ENCODE measurements at regions not wholly inside any gene's neighbourhood (a gene's known extent, or its start where the extent isn't known, plus 50 kb on each side); places are given as distances from the start of the nearest gene placed in this dataset.

DNA sequence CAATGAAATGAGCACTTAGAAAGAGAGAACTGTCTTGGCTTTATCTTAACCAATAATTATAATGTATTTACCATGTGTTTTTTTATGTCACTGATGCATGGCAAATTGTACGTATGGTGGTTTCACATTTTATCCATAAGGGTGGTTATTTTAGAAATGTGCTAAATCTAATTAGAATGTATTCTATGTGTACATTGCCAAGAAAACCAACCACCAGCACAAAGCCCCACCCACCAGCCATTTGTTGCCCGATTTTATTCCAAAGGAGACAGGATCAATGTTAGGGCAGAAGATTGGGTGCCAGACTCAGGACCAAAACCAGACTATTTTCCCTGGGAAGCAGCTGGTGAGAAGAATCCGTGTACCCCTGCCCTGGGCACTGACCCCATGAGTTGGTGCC is 63.0 kb upstream of the SOX1 start:
- Histone ChIP-seq H3K9me3 (no peaks in the 10 kb centered on the region), H3K36me3 (no peaks in the 10 kb centered on the region), H3K4me3 (no peak overlapping the region), H3K27ac (no peak overlapping the region), H3K27me3 (peaks cover 0 to 4% (median 0%) of the 10 kb centered on the region in 3 donors), H3K4me1 (no peaks in the 10 kb centered on the region)
- intact Hi-C loops (cut with DNase I; ENCODE audit: low total_unique reads): no loop called here
- in situ Hi-C loops (cut with MboI; ENCODE audit: low sequenced_read_pairs in 4 of 4): no loop called here
- TF ChIP-seq POLR2A (IDR thresholded peaks at IDR 0.05): no peak
- TF ChIP-seq, protein P1, sequence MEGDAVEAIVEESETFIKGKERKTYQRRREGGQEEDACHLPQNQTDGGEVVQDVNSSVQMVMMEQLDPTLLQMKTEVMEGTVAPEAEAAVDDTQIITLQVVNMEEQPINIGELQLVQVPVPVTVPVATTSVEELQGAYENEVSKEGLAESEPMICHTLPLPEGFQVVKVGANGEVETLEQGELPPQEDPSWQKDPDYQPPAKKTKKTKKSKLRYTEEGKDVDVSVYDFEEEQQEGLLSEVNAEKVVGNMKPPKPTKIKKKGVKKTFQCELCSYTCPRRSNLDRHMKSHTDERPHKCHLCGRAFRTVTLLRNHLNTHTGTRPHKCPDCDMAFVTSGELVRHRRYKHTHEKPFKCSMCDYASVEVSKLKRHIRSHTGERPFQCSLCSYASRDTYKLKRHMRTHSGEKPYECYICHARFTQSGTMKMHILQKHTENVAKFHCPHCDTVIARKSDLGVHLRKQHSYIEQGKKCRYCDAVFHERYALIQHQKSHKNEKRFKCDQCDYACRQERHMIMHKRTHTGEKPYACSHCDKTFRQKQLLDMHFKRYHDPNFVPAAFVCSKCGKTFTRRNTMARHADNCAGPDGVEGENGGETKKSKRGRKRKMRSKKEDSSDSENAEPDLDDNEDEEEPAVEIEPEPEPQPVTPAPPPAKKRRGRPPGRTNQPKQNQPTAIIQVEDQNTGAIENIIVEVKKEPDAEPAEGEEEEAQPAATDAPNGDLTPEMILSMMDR (IDR thresholded peaks at IDR 0.05 in 4 of 5, conservative IDR thresholded peaks at IDR 0.05 in 1 of 5): no peak
- no peak for DNase-seq
- no peak for ATAC-seq

DNA sequence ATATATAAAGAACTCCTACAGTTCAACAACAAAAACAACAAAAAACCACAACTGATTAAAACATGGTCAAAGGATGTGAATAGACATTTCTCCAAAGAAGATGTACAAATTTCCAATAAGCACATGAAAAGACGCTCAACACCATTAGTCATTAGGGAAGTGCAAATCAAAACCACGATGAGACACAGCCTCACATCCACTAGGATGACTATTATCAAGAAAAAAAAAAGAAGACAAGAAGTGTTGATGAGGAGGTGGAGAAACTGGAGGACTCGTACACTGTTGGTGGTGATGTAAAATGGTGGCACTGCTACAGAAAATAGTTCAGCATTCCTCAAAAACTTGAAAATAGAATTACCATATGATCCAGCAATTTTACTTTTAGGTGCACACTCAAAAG is 61.0 kb upstream of the SOX1 start:
- no peaks in the 10 kb centered on the region for H3K4me1 ChIP-seq
- peaks cover 0 to 4% (median 0%) of the 10 kb centered on the region in 3 donors for H3K27me3 ChIP-seq
- intact Hi-C loops (cut with DNase I; ENCODE audit: low total_unique reads): no loop called here

DNA sequence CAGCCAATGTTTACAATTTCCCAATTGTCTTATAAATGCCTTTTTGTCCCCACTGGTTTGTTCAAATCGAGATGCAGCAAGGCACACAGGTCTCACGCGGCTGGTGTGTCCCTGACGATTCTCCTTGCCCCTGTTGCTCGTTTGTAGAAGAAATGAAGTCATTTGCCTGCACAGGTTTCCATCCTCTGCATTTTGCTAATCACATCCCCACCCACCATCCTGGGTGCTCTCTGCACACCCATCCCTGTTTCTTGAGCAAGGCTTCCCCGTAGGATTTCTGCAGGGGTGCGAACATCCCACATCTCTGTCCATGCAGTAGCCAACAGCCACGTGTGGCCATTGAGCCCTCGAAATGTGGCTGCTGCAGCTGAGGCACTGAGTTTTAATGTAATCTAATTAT is 59.8 kb upstream of the SOX1 start:
- TF ChIP-seq, protein P1 (IDR thresholded peaks at IDR 0.05 in 4 of 5, conservative IDR thresholded peaks at IDR 0.05 in 1 of 5): no peak
- no peak for TF ChIP-seq POLR2A (IDR thresholded peaks at IDR 0.05)
- in situ Hi-C loops (cut with MboI; ENCODE audit: low sequenced_read_pairs in 4 of 4): no loop called here
- intact Hi-C loops (cut with DNase I; ENCODE audit: low total_unique reads): no loop called here
- DNase-seq: no peak
- Histone ChIP-seq H3K36me3 (no peaks in the 10 kb centered on the region), H3K9me3 (no peaks in the 10 kb centered on the region), H3K27ac (no peak overlapping the region), H3K4me1 (no peaks in the 10 kb centered on the region), H3K27me3 (peaks cover 0 to 4% (median 0%) of the 10 kb centered on the region in 3 donors), H3K4me3 (no peak overlapping the region)
- ATAC-seq: no peak

More for the DNA sequence above, 61.0 kb upstream of the SOX1 start:
- in situ Hi-C loops (cut with MboI; ENCODE audit: low sequenced_read_pairs in 4 of 4): no loop called here
- H3K36me3 ChIP-seq: no peaks in the 10 kb centered on the region
- DNase-seq (no peak), ATAC-seq (no peak)
- H3K9me3 ChIP-seq: no peaks in the 10 kb centered on the region
- H3K27ac ChIP-seq: no peak overlapping the region
- no peak for TF ChIP-seq POLR2A (IDR thresholded peaks at IDR 0.05)
- TF ChIP-seq, protein P1 (IDR thresholded peaks at IDR 0.05 in 4 of 5, conservative IDR thresholded peaks at IDR 0.05 in 1 of 5): no peak
- H3K4me3 ChIP-seq: no peak overlapping the region

DNA sequence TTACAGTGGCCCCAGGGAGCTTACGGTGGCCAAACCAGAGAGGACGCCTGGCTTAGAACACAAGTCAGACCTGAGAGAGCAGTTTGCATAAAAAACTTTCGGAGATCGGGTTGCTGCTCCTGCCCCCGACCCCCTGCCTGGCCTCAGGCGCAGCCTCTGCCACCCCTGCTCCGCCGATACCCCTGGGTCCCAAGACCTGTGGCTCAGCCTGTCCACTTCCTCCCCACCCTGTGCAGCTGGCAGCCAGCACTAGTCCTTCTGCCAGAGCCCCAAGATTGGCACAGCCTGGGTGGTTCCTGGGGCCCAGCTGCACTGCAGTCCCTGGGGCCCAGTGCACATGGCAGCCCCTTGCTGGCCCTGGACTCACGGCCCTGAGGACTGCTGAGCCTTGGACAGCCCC is 56.2 kb upstream of the SOX1 start:
- H3K4me1 ChIP-seq: no peaks in the 10 kb centered on the region
- H3K36me3 ChIP-seq: no peaks in the 10 kb centered on the region
- in situ Hi-C loops (cut with MboI; ENCODE audit: low sequenced_read_pairs in 4 of 4): no loop called here
- H3K27me3 ChIP-seq: no peaks in the 10 kb centered on the region
- ATAC-seq (no peak), DNase-seq (no peak)
- intact Hi-C loops (cut with DNase I; ENCODE audit: low total_unique reads): no loop called here
- no peak overlapping the region for H3K27ac ChIP-seq
- TF ChIP-seq, protein P1 (IDR thresholded peaks at IDR 0.05 in 4 of 5, conservative IDR thresholded peaks at IDR 0.05 in 1 of 5): no peak
- TF ChIP-seq POLR2A (IDR thresholded peaks at IDR 0.05): no peak
- no peak overlapping the region for H3K4me3 ChIP-seq
- H3K9me3 ChIP-seq: no peaks in the 10 kb centered on the region

DNA sequence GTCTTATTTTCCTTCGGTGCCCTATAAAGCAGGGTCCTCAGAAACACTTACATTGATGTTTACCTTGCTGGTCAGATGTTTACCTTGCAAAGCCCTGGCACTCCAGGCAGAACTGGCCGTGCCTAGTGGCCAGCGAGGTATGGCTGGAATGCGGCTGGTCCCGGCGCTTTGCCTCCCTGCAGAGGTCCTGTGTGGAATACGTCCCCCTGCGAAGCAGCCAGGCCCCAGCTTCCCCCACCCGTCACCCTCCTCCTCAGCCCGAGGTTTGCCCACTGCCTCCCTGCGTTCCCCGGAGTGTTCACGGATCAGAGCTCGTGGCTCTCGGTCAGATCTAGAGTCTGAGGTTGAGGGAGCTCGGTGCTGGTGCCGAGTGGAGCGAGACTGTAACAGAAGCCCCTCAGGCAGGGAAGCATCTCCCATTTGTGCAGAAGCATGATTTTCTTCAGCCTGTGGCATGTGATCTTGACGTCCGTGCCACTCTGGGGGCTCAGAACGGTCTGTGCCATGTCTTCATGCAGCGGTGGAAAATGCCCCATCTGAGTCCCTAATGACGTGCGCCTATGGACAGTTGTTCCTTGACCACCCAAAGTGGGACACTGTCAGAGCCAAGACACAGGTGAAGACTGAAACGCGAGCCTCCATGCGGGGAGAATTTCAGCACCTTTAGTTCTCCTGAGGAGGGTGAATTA is 54.8 kb upstream of the SOX1 start:
- H3K27ac ChIP-seq: no peak overlapping the region
- ATAC-seq (no peak), DNase-seq (no peak)
- no peaks in the 10 kb centered on the region for H3K4me1 ChIP-seq
- in situ Hi-C loops (cut with MboI; ENCODE audit: low sequenced_read_pairs in 4 of 4) (no loop called here), intact Hi-C loops (cut with DNase I; ENCODE audit: low total_unique reads) (no loop called here)
- no peak overlapping the region for H3K4me3 ChIP-seq
- TF ChIP-seq, protein P1 (IDR thresholded peaks at IDR 0.05 in 4 of 5, conservative IDR thresholded peaks at IDR 0.05 in 1 of 5): no peak
- no peak for TF ChIP-seq POLR2A (IDR thresholded peaks at IDR 0.05)
- H3K27me3 ChIP-seq: no peaks in the 10 kb centered on the region
- H3K36me3 ChIP-seq: no peaks in the 10 kb centered on the region
- H3K9me3 ChIP-seq: no peaks in the 10 kb centered on the region

Measured in gastrocnemius medialis (tissue), 4 donors.